ENCODE measurements at regions not wholly inside any gene's neighbourhood (a gene's known extent, or its start where the extent isn't known, plus 50 kb on each side); places are given as distances from the start of the nearest gene placed in this dataset.

DNA sequence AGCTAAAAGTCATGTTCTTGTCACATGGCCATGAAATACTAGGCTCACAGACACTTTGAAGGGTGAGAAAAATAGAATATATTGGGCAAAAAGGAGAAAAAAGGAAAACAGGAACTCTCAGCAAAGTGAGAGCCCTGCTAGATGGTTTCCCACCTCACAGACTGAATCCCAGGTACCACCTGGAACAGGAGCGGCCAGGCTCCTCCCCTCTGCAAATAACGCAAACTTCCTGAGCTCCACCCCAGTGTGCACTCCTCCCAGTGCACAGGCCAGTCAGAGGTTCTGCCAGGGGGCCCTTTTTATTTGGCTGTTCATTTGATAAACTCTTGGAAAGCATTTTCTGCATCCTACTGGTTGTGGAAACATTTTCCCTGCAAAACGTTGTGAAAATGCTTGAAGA, 780.4 kb downstream of the TBL1XR1 start:
- TF ChIP-seq POLR2A (IDR thresholded peaks at IDR 0.05) = no peak
- TF ChIP-seq, protein P1, sequence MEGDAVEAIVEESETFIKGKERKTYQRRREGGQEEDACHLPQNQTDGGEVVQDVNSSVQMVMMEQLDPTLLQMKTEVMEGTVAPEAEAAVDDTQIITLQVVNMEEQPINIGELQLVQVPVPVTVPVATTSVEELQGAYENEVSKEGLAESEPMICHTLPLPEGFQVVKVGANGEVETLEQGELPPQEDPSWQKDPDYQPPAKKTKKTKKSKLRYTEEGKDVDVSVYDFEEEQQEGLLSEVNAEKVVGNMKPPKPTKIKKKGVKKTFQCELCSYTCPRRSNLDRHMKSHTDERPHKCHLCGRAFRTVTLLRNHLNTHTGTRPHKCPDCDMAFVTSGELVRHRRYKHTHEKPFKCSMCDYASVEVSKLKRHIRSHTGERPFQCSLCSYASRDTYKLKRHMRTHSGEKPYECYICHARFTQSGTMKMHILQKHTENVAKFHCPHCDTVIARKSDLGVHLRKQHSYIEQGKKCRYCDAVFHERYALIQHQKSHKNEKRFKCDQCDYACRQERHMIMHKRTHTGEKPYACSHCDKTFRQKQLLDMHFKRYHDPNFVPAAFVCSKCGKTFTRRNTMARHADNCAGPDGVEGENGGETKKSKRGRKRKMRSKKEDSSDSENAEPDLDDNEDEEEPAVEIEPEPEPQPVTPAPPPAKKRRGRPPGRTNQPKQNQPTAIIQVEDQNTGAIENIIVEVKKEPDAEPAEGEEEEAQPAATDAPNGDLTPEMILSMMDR (IDR thresholded peaks at IDR 0.05) = no peak
